ENCODE measurements at regions not wholly inside any gene's neighbourhood (a gene's known extent, or its start where the extent isn't known, plus 50 kb on each side); places are given as distances from the start of the nearest gene placed in this dataset.

- H3K27me3 ChIP-seq (ENCODE audit: control insufficient read depth in 3 of 3, insufficient read depth in 3 of 3, low read length in 2 of 3): no peaks in the 10 kb centered on the region
- no peaks in the 10 kb centered on the region for H3K9me3 ChIP-seq (ENCODE audit: control insufficient read depth in 4 of 4, insufficient read depth in 3 of 4, low read length in 3 of 4)
- H3K9ac ChIP-seq (ENCODE audit: insufficient read depth in 1 of 2, low read length in 2 of 2): no peak overlapping the region
- H3K27ac ChIP-seq (ENCODE audit: low read depth in 1 of 2, low read length in 1 of 2): no peak overlapping the region
- peaks cover 0 to 40% (median 5%) of the 10 kb centered on the region in 5 donors for H3K4me1 ChIP-seq (ENCODE audit: control insufficient read depth in 5 of 5, insufficient read depth in 5 of 5, low read length in 5 of 5)
- H3K4me3 ChIP-seq: no peak overlapping the region
- no peak for TF ChIP-seq CTCF (IDR thresholded peaks at IDR 0.05; ENCODE audit: control extremely low read depth, extremely low read depth)
- DNase-seq: peak in 2 of 3 donors; percentile 41 to 58
- ATAC-seq (ENCODE audit: insufficient read depth, low FRiP score): no peak
- WGBS, 2 donors: 37 to 58% methylated on average over 3 of the region's 3 CpGs
- no peaks in the 10 kb centered on the region for H3K36me3 ChIP-seq (ENCODE audit: control insufficient read depth in 4 of 4, insufficient read depth in 4 of 4, low read length in 4 of 4)
Measured at GRCh38 chr16:73874324-73874723, 422.3 kb upstream of the PSMD7 start.

- Histone ChIP-seq H3K9ac (ENCODE audit: insufficient read depth in 1 of 2, low read length in 2 of 2) (no peak overlapping the region), H3K36me3 (ENCODE audit: control insufficient read depth in 4 of 4, insufficient read depth in 4 of 4, low read length in 4 of 4) (no peaks in the 10 kb centered on the region), H3K4me3 (no peak overlapping the region), H3K4me1 (ENCODE audit: control insufficient read depth in 5 of 5, insufficient read depth in 5 of 5, low read length in 5 of 5) (peaks cover 0 to 47% (median 5%) of the 10 kb centered on the region in 5 donors), H3K9me3 (ENCODE audit: control insufficient read depth in 4 of 4, insufficient read depth in 3 of 4, low read length in 3 of 4) (no peaks in the 10 kb centered on the region), H3K27me3 (ENCODE audit: control insufficient read depth in 3 of 3, insufficient read depth in 3 of 3, low read length in 2 of 3) (no peaks in the 10 kb centered on the region), H3K27ac (ENCODE audit: low read depth in 1 of 2, low read length in 1 of 2) (no peak overlapping the region)
- no peak for DNase-seq
- no peak for TF ChIP-seq CTCF (IDR thresholded peaks at IDR 0.05; ENCODE audit: control extremely low read depth, extremely low read depth)
- WGBS, 2 donors: 6 to 7% methylated on average over 2 of the region's 2 CpGs
- no peak for ATAC-seq (ENCODE audit: insufficient read depth, low FRiP score)
Measured at GRCh38 chr16:73873643-73874042, 423.0 kb upstream of the PSMD7 start.

GRCh38 chr16:73872856-73873255, 423.8 kb upstream of the PSMD7 start:
- H3K36me3 ChIP-seq (ENCODE audit: control insufficient read depth in 4 of 4, insufficient read depth in 4 of 4, low read length in 4 of 4): no peaks in the 10 kb centered on the region
- no peak overlapping the region for H3K9ac ChIP-seq (ENCODE audit: insufficient read depth in 1 of 2, low read length in 2 of 2)
- DNase-seq (no peak), ATAC-seq (ENCODE audit: insufficient read depth, low FRiP score) (no peak)
- H3K27me3 ChIP-seq (ENCODE audit: control insufficient read depth in 3 of 3, insufficient read depth in 3 of 3, low read length in 2 of 3): no peaks in the 10 kb centered on the region
- WGBS, 2 donors: 80% methylated on average over 1 of the region's 8 CpGs; no CpG with 5 or more reads in 1 of the 2 donors
- H3K4me3 ChIP-seq: no peak overlapping the region
- peaks cover 0 to 48% (median 5%) of the 10 kb centered on the region in 5 donors for H3K4me1 ChIP-seq (ENCODE audit: control insufficient read depth in 5 of 5, insufficient read depth in 5 of 5, low read length in 5 of 5)
- no peak for TF ChIP-seq CTCF (IDR thresholded peaks at IDR 0.05; ENCODE audit: control extremely low read depth, extremely low read depth)
- H3K9me3 ChIP-seq (ENCODE audit: control insufficient read depth in 4 of 4, insufficient read depth in 3 of 4, low read length in 3 of 4): peaks cover 0 to under 1% (median 0%) of the 10 kb centered on the region in 4 donors
- H3K27ac ChIP-seq (ENCODE audit: low read depth in 1 of 2, low read length in 1 of 2): no peak overlapping the region

- Histone ChIP-seq H3K9ac (ENCODE audit: insufficient read depth in 1 of 2, low read length in 2 of 2) (no peak overlapping the region), H3K4me1 (ENCODE audit: control insufficient read depth in 5 of 5, insufficient read depth in 5 of 5, low read length in 5 of 5) (peaks cover 0 to 38% (median 5%) of the 10 kb centered on the region in 5 donors), H3K9me3 (ENCODE audit: control insufficient read depth in 4 of 4, insufficient read depth in 3 of 4, low read length in 3 of 4) (peaks cover 0 to 2% (median 0%) of the 10 kb centered on the region in 4 donors), H3K36me3 (ENCODE audit: control insufficient read depth in 4 of 4, insufficient read depth in 4 of 4, low read length in 4 of 4) (no peaks in the 10 kb centered on the region), H3K4me3 (no peak overlapping the region), H3K27ac (ENCODE audit: low read depth in 1 of 2, low read length in 1 of 2) (no peak overlapping the region), H3K27me3 (ENCODE audit: control insufficient read depth in 3 of 3, insufficient read depth in 3 of 3, low read length in 2 of 3) (no peaks in the 10 kb centered on the region)
- 86 to 91% methylated on average over 6 of the region's 6 CpGs for WGBS, 2 donors
- ATAC-seq (ENCODE audit: insufficient read depth, low FRiP score) (no peak), DNase-seq (no peak)
- no peak for TF ChIP-seq CTCF (IDR thresholded peaks at IDR 0.05; ENCODE audit: control extremely low read depth, extremely low read depth)
Measured at GRCh38 chr16:73871088-73871733, 425.4 kb upstream of the PSMD7 start.

All from lung (tissue), 11 donors.